ENCODE measurements at regions not wholly inside any gene's neighbourhood (a gene's known extent, or its start where the extent isn't known, plus 50 kb on each side); places are given as distances from the start of the nearest gene placed in this dataset.

DNA sequence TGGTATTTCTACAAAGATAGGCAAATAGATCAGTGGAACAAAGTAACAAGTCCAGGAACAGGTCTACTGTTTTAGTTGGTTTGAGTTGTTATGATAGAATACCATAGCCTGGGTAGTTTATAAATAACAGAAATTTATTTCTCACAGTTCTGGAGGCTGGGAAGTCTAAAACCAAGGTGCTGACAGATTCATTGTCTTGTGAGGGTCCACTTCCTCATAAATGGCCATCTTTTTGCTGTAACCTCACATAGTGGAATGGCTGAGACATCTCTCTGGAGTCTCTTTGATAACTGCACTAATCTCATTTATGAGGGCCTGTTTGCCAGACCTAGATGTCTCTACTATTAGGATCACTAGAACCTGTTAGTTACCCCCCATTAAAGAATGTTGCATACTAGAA is 152.3 kb upstream of the MYRIP start:
- Mint-ChIP-seq H3K4me1 (no peaks in the 10 kb centered on the region), H3K36me3 (no peaks in the 10 kb centered on the region), H3K27me3 (ENCODE audit: low read depth) (no peaks in the 10 kb centered on the region), H3K27ac (no peak overlapping the region), H3K4me3 (no peak overlapping the region), H3K9me3 (peaks cover 16% of the 10 kb centered on the region)
- DNase-seq (ENCODE audit: low spot score in 2 of 2, unreplicated experiment in 2 of 2), result no peak
- TF ChIP-seq, protein P1, sequence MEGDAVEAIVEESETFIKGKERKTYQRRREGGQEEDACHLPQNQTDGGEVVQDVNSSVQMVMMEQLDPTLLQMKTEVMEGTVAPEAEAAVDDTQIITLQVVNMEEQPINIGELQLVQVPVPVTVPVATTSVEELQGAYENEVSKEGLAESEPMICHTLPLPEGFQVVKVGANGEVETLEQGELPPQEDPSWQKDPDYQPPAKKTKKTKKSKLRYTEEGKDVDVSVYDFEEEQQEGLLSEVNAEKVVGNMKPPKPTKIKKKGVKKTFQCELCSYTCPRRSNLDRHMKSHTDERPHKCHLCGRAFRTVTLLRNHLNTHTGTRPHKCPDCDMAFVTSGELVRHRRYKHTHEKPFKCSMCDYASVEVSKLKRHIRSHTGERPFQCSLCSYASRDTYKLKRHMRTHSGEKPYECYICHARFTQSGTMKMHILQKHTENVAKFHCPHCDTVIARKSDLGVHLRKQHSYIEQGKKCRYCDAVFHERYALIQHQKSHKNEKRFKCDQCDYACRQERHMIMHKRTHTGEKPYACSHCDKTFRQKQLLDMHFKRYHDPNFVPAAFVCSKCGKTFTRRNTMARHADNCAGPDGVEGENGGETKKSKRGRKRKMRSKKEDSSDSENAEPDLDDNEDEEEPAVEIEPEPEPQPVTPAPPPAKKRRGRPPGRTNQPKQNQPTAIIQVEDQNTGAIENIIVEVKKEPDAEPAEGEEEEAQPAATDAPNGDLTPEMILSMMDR (IDR thresholded peaks at IDR 0.05; ENCODE audit: unreplicated experiment), result no peak

DNA sequence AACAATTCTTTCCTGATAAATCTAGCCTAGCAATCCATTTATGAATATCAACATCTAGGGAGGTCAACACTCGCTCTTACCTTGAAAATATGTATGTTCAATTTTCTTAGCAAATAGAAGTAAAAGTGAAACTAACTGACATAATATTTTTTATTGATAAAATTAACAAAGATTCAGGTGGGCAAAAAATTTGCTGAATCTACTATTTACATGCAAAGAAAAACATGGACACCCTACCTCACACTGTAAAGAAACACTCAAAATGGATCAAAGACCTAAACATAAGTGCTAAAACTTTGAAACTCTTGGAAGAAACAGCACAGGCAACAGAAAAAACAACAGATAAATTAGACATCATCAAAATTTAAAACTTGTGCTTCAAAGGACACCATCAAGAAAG is 151.6 kb upstream of the MYRIP start:
- no peak overlapping the region for H3K27ac Mint-ChIP-seq
- no peak for DNase-seq (ENCODE audit: low spot score in 2 of 2, unreplicated experiment in 2 of 2)
- H3K4me1 Mint-ChIP-seq, result no peaks in the 10 kb centered on the region
- peaks cover 12% of the 10 kb centered on the region for H3K9me3 Mint-ChIP-seq
- no peak overlapping the region for H3K4me3 Mint-ChIP-seq
- TF ChIP-seq, protein P1 (IDR thresholded peaks at IDR 0.05; ENCODE audit: unreplicated experiment), result no peak
- H3K36me3 Mint-ChIP-seq, result no peaks in the 10 kb centered on the region
- H3K27me3 Mint-ChIP-seq (ENCODE audit: low read depth), result no peaks in the 10 kb centered on the region

DNA sequence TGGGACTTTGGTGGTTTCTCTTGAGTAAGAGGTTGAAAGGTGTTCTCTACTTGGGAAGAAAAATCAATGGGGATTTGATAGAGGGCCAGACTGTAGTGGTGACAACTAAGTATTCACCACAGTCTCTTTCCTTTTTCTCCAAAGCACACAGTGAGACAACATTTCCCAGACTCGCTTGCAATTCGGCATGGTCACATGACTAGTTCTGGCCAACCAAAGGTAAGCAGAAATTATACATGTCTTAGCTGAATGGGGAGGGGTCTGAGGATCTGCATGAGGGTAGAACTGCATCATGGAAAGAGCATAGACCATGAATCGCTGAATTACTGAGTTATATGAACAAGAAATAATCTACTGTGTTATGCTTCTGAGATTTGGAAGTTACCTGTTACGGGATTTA is 144.5 kb upstream of the MYRIP start:
- Mint-ChIP-seq H3K27ac (no peak overlapping the region), H3K27me3 (ENCODE audit: low read depth) (peaks cover 15% of the 10 kb centered on the region), H3K4me3 (no peak overlapping the region), H3K9me3 (peaks cover 6% of the 10 kb centered on the region), H3K4me1 (no peaks in the 10 kb centered on the region), H3K36me3 (no peaks in the 10 kb centered on the region)
- DNase-seq (ENCODE audit: low spot score in 2 of 2, unreplicated experiment in 2 of 2), result no peak
- TF ChIP-seq, protein P1 (IDR thresholded peaks at IDR 0.05; ENCODE audit: unreplicated experiment), result no peak

DNA sequence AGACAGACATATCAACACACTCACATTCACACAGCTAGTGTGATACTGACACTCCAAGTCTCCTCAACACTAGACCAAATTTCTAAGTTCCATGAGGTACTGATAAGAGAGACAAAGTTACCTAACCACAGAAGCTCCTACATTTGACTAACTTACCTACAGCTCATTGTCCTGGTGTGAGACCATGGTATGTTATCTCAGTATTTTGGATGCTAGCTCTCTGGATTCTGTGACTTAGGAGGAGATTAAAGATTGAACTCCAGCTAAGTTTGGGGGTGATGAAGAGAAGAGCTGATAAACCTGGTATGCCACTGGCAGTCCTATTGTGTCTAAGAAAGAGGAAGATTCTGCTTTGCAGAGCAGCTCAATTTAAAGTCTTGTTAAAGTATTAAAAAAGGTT is 144.0 kb upstream of the MYRIP start:
- TF ChIP-seq, protein P1 (IDR thresholded peaks at IDR 0.05; ENCODE audit: unreplicated experiment), result no peak
- DNase-seq (ENCODE audit: low spot score in 2 of 2, unreplicated experiment in 2 of 2), result no peak
- no peak overlapping the region for H3K27ac Mint-ChIP-seq

DNA sequence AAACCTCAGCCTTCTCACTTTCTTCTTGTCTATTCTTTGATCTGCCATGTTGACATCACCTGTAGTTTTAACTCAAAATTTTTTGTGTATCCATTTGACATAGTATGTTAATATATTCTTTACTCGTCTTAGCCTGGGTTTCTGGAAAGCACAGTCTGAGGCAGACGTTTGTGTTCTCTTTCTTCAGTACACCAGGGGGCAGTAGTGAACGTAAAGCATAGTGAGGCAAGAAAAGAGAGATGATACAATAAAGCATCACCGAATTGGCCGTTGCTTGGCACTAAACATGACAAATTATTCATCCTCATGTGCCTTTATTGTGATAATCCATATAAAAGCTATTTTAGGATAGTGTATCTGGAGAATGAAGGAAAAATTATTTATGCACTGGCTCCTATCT is 141.0 kb upstream of the MYRIP start:
- Mint-ChIP-seq H3K4me3 (no peak overlapping the region), H3K27me3 (ENCODE audit: low read depth) (peaks cover 21% of the 10 kb centered on the region), H3K27ac (no peak overlapping the region), H3K36me3 (no peaks in the 10 kb centered on the region), H3K4me1 (no peaks in the 10 kb centered on the region), H3K9me3 (no peaks in the 10 kb centered on the region)
- TF ChIP-seq, protein P1 (IDR thresholded peaks at IDR 0.05; ENCODE audit: unreplicated experiment), result peak; percentile 67
- DNase-seq (ENCODE audit: low spot score in 2 of 2, unreplicated experiment in 2 of 2), result no peak

More for the DNA sequence above, 144.0 kb upstream of the MYRIP start:
- H3K4me3 Mint-ChIP-seq, result no peak overlapping the region
- peaks cover 18% of the 10 kb centered on the region for H3K27me3 Mint-ChIP-seq (ENCODE audit: low read depth)
- peaks cover 1% of the 10 kb centered on the region for H3K9me3 Mint-ChIP-seq
- H3K36me3 Mint-ChIP-seq, result no peaks in the 10 kb centered on the region
- no peaks in the 10 kb centered on the region for H3K4me1 Mint-ChIP-seq

DNA sequence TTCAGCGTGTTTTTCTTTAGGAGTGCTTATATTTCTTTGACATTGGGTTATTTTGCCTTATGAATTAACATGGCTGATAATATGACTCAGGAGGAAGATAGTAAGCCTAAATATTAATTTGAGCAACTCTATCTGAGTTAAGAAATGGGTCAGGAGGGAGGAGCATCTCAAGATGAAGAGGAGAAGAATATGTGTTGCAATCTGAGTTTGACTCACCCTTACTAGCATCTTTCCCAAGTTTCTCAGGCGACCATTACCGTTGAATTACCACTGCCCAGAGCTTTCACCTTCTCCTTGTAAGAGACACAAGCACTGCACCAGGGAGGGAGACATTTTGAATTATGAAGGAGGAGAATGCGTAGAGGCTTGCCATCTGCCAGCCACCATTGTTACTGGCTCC is 138.3 kb upstream of the MYRIP start:
- TF ChIP-seq, protein P1 (IDR thresholded peaks at IDR 0.05; ENCODE audit: unreplicated experiment), result no peak
- Mint-ChIP-seq H3K4me3 (no peak overlapping the region), H3K27me3 (ENCODE audit: low read depth) (peaks cover 10% of the 10 kb centered on the region), H3K4me1 (no peaks in the 10 kb centered on the region), H3K36me3 (no peaks in the 10 kb centered on the region), H3K27ac (no peak overlapping the region), H3K9me3 (peaks cover 6% of the 10 kb centered on the region)
- no peak for DNase-seq (ENCODE audit: low spot score in 2 of 2, unreplicated experiment in 2 of 2)

Measured in mesothelial cell of epicardium (in vitro differentiated cells).